Ascending aorta (tissue), 2 donors: ENCODE measurements at regions not wholly inside any gene's neighbourhood (a gene's known extent, or its start where the extent isn't known, plus 50 kb on each side); places are given as distances from the start of the nearest gene placed in this dataset.

Source experiments
- DNase-seq, 2 donors: peaks; one replicate each; pipeline ENCODE4 v3.0.0-alpha.2; 2019; ENCODE audit warnings: low spot score in 2 of 2
- H3K27ac ChIP-seq, 2 donors: fragments of 200-600 bp; sonication (generic); one replicate each; pipeline ENCODE4 v1.5.1; 2016 to 2017; ENCODE audit warnings: mild to moderate bottlenecking in 1 of 2
- H3K27me3 ChIP-seq: fragments of 200-600 bp; sonication (generic); one replicate; pipeline ENCODE4 v1.5.1; 2017
- H3K36me3 ChIP-seq, 2 donors: fragments of 200-600 bp; sonication (generic); one replicate each; pipeline ENCODE4 v1.5.1; 2016
- H3K4me1 ChIP-seq, 2 donors: fragments of 200-600 bp; sonication (generic); one replicate each; pipeline ENCODE4 v1.5.1; 2016 to 2017; ENCODE audit warnings: mild to moderate bottlenecking in 1 of 2
- H3K4me3 ChIP-seq, 2 donors: fragments of 200-600 bp; sonication (generic); one replicate each; pipeline ENCODE4 v1.5.1; 2016 to 2017; ENCODE audit warnings: mild to moderate bottlenecking in 1 of 2
- H3K9me3 ChIP-seq, 2 donors: fragments of 200-600 bp; sonication (generic); one replicate each; pipeline ENCODE4 v1.5.1; 2016
- CTCF ChIP-seq, 3 experiments: fragments of 200-600 bp in 2 of 3; fragments of 450-650 bp in 1 of 3; sonication (generic) in 2 of 3; IDR thresholded peaks; one replicate each; pipeline ENCODE4 v1.5.1; 2016 to 2019; ENCODE audit warnings: antibody characterized with exemption in 3 of 3, mild to moderate bottlenecking in 1 of 3, moderate library complexity in 1 of 3
- intact Hi-C: fragments of 100-400 bp; cut with DNase I; formaldehyde crosslinking; loops from one replicate; pipeline ENCODE4 v1.15.1; 2023

DNA sequence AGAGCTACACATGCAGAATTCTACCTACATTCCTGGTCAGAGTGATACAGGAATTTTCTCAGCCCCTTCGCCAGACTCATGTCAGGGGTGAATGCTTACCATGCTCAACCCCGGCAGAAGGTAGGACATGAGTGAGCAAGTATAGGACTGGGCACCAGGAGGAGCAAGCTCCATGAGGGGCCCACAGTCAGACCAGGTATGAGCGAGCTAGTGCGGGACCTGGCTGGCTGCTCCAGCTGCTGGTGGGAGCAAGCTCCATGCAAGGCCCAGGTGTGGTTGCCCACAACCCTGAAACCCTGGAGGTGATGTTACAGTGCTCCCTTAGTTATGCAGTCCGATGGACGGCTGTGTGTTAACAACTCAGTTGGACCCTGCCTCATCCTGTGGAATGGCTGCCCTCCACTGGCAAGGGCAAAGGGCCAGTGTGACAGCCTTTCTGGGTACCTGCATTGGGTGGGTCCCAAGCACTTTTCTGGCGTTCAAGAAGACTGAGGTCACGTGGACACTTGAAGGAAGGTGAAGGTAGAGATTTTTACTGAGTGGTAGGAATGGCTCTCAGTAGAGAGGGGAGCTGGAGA lies 503.5 kb upstream of the CITED2 start:
- Histone ChIP-seq H3K4me1 (peaks cover 4 to 10% of the 10 kb centered on the region in 2 donors), H3K4me3 (no peak overlapping the region), H3K36me3 (no peaks in the 10 kb centered on the region), H3K27me3 (no peaks in the 10 kb centered on the region), H3K9me3 (no peaks in the 10 kb centered on the region), H3K27ac (no peak overlapping the region)
- TF ChIP-seq CTCF (IDR thresholded peaks at IDR 0.05), result no peak
- DNase-seq, result no peak
- intact Hi-C loops, result no loop called here

GRCh38 chr6:139872665-139873064 lies 498.2 kb upstream of the CITED2 start:
- Histone ChIP-seq H3K27me3 (no peaks in the 10 kb centered on the region), H3K4me1 (peaks cover 0 to 3% of the 10 kb centered on the region in 2 donors), H3K4me3 (no peak overlapping the region), H3K9me3 (no peaks in the 10 kb centered on the region), H3K36me3 (no peaks in the 10 kb centered on the region), H3K27ac (no peak overlapping the region)
- DNase-seq, result no peak
- intact Hi-C loops, result no loop called here
- TF ChIP-seq CTCF (IDR thresholded peaks at IDR 0.05), result no peak

DNA sequence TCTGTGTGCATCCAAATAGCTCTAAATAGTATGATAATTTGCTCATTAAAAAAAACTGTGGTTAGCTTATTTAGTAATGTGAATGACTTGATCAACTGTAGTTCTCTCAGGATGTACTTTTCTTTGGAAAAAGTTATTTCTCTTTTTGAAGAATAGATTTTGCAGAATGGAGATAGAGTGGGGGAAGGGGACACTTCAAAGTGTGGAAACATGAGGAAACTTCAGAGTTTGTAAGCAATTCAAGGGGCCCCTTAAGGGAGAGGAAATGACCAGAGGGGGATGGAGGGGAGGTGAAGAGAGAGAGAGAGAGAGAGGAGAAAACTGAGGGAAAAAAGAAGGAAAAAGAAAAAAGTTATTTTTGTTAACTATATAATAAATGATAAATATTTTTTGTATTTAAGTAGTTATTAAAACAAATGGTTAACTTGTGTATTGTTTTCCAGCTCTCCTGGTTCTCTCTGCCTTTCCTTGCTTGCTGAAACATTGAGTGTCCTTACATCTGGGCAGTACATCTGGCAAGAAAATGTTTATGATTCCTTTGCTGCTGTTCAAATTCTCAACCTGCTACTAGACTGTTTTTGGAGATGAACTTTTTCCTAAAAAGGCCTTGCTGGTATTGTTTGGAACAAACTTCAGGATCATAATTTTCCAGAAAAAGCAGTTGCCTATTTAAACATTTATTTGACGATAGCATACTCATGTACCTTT lies 497.5 kb upstream of the CITED2 start:
- no peak overlapping the region for H3K4me3 ChIP-seq
- no peak for TF ChIP-seq CTCF (IDR thresholded peaks at IDR 0.05)
- no peaks in the 10 kb centered on the region for H3K9me3 ChIP-seq
- DNase-seq, result no peak
- peaks cover 0 to 3% of the 10 kb centered on the region in 2 donors for H3K4me1 ChIP-seq
- no peak overlapping the region for H3K27ac ChIP-seq
- no peaks in the 10 kb centered on the region for H3K36me3 ChIP-seq
- no peaks in the 10 kb centered on the region for H3K27me3 ChIP-seq
- intact Hi-C loops, result no loop called here

DNA sequence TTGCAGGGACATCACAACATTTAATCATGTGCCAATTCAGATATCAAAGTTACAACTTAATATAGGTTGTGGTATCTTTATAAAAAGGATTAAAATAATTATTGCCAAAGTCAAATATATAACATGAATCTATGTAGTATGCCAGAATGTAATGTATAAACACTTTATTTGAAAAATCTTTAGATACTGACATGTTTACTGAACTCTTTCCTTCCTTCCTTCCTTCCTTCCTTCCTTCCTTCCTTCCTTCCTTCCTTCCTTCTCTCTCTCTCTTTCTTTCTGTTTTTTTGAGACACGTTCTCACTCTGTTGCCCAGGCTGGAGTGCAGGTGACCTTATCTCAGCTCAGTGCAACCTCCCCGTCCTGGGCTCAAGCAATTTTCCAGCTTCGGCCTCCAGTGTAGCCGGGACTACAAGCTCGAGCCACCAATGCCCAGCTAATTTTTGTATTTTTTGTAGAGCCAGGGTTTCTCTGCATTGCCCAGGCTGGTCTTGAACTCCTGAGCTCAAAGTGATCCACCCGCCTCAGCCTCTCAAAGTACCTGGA lies 496.8 kb upstream of the CITED2 start:
- Histone ChIP-seq H3K4me1 (peaks cover 0 to 3% of the 10 kb centered on the region in 2 donors), H3K27me3 (no peaks in the 10 kb centered on the region), H3K36me3 (no peaks in the 10 kb centered on the region), H3K4me3 (no peak overlapping the region), H3K27ac (no peak overlapping the region), H3K9me3 (no peaks in the 10 kb centered on the region)
- no peak for DNase-seq
- intact Hi-C loops, result no loop called here
- no peak for TF ChIP-seq CTCF (IDR thresholded peaks at IDR 0.05)

GRCh38 chr6:139868576-139868975 lies 494.1 kb upstream of the CITED2 start:
- H3K4me1 ChIP-seq, result peaks cover 0 to 3% of the 10 kb centered on the region in 2 donors
- no peak overlapping the region for H3K27ac ChIP-seq
- intact Hi-C loops, result no loop called here
- no peak for DNase-seq
- TF ChIP-seq CTCF (IDR thresholded peaks at IDR 0.05), result no peak
- no peaks in the 10 kb centered on the region for H3K36me3 ChIP-seq
- no peaks in the 10 kb centered on the region for H3K27me3 ChIP-seq
- H3K4me3 ChIP-seq, result no peak overlapping the region
- no peaks in the 10 kb centered on the region for H3K9me3 ChIP-seq
